ENCODE measurements at regions not wholly inside any gene's neighbourhood (a gene's known extent, or its start where the extent isn't known, plus 50 kb on each side); places are given as distances from the start of the nearest gene placed in this dataset.

DNA sequence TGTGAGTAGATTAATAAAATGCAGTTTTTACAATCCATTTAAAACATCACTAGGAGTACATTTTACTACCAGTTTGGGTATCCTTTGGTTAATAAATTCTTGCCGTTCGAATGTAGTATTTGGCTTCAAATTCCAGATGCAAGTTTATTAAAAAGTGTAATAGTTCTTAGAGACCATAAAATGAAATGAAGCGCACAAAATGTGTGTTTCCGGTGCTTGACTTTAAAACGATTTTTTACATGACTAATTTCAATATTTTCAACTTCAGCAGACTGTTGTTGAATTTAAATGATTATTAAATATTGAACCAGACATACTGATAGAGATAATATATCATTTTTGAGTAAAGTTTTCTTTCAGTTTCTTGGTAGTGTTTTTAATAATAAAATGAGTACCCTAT lies 138.4 kb upstream of the NAALADL2 start:
- no peak for DNase-seq (ENCODE audit: low spot score in 2 of 2)
- no peak for TF ChIP-seq POLR2AphosphoS5 (IDR thresholded peaks at IDR 0.05)
- TF ChIP-seq, protein P1, sequence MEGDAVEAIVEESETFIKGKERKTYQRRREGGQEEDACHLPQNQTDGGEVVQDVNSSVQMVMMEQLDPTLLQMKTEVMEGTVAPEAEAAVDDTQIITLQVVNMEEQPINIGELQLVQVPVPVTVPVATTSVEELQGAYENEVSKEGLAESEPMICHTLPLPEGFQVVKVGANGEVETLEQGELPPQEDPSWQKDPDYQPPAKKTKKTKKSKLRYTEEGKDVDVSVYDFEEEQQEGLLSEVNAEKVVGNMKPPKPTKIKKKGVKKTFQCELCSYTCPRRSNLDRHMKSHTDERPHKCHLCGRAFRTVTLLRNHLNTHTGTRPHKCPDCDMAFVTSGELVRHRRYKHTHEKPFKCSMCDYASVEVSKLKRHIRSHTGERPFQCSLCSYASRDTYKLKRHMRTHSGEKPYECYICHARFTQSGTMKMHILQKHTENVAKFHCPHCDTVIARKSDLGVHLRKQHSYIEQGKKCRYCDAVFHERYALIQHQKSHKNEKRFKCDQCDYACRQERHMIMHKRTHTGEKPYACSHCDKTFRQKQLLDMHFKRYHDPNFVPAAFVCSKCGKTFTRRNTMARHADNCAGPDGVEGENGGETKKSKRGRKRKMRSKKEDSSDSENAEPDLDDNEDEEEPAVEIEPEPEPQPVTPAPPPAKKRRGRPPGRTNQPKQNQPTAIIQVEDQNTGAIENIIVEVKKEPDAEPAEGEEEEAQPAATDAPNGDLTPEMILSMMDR (IDR thresholded peaks at IDR 0.05): no peak
- no peak for TF ChIP-seq POLR2A (IDR thresholded peaks at IDR 0.05)
- Histone ChIP-seq H3K9me3 (no peaks in the 10 kb centered on the region), H3K4me3 (no peak overlapping the region), H3K27me3 (no peaks in the 10 kb centered on the region), H3K27ac (no peak overlapping the region), H3K36me3 (no peaks in the 10 kb centered on the region), H3K4me1 (no peaks in the 10 kb centered on the region)
- intact Hi-C loops (cut with DNase I; ENCODE audit: low total_unique reads): no loop called here

DNA sequence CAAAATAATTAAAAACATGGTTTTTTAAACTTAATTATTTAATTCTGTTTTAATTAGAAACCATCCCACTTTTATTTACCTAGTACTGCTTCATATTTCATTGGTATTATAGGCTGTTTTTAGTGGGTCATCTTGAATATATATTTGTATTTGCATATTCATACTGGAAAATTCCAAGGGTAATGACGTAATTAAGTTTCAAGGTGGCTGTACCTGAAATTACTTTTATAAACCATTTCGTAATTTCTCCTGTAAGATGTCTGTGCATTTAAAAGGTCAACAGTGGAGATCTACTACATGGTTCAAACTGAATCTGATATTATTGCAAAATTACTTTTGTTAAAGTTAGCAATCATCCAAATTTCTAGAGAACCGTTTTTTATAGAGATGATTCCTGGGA lies 133.8 kb upstream of the NAALADL2 start:
- no peaks in the 10 kb centered on the region for H3K4me1 ChIP-seq
- intact Hi-C loops (cut with DNase I; ENCODE audit: low total_unique reads): no loop called here
- no peak overlapping the region for H3K27ac ChIP-seq
- no peaks in the 10 kb centered on the region for H3K27me3 ChIP-seq
- H3K4me3 ChIP-seq: no peak overlapping the region
- TF ChIP-seq POLR2A (IDR thresholded peaks at IDR 0.05) (no peak), POLR2AphosphoS5 (IDR thresholded peaks at IDR 0.05) (no peak)
- TF ChIP-seq, protein P1 (IDR thresholded peaks at IDR 0.05): no peak
- no peaks in the 10 kb centered on the region for H3K36me3 ChIP-seq
- H3K9me3 ChIP-seq: no peaks in the 10 kb centered on the region
- DNase-seq (ENCODE audit: low spot score in 2 of 2): no peak

DNA sequence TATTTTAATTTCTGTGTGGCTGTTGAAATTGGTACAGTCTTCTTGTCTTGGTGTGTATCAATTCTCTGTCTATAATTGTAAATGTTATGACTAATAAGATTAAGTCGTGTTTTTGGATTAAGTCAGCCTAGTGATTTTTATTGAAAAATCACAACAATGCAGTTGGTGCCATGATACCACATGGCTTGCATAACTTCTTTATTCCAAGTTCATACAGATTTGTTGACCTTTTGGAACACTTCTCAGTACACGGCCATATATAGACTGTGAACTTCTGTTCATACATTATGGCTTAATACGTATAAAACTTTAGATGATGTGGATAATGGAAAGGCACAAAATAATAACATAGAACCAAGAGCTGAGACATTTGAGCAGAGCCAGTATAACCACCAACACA lies 121.2 kb upstream of the NAALADL2 start:
- no peak overlapping the region for H3K27ac ChIP-seq
- H3K36me3 ChIP-seq: no peaks in the 10 kb centered on the region
- intact Hi-C loops (cut with DNase I; ENCODE audit: low total_unique reads): no loop called here
- no peaks in the 10 kb centered on the region for H3K27me3 ChIP-seq
- TF ChIP-seq, protein P1 (IDR thresholded peaks at IDR 0.05): no peak
- no peak for TF ChIP-seq POLR2A (IDR thresholded peaks at IDR 0.05)
- no peaks in the 10 kb centered on the region for H3K4me1 ChIP-seq
- no peak for DNase-seq (ENCODE audit: low spot score in 2 of 2)
- no peak overlapping the region for H3K4me3 ChIP-seq
- H3K9me3 ChIP-seq: peaks cover 15% of the 10 kb centered on the region in 2 donors

DNA sequence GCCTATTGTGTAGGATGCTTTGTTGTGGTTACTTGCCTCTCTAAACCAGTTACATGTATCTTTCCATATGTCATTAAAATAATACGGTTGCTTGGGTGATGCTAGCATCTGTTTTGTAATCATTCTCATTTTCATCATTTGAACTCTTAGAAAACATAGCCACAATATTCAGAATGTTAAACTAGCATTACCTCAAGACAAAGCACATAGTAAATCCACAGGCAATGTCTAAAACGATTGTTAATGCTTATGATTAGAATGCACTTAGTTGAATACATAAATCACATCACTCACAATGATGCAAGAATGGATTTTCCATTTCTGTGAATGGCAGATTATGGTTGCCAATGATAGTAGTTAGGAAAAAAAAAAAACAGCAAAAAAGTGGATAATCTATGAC lies 110.0 kb upstream of the NAALADL2 start:
- intact Hi-C loops (cut with DNase I; ENCODE audit: low total_unique reads): no loop called here
- TF ChIP-seq POLR2A (IDR thresholded peaks at IDR 0.05): no peak
- no peak for TF ChIP-seq POLR2AphosphoS5 (IDR thresholded peaks at IDR 0.05)
- TF ChIP-seq, protein P1 (IDR thresholded peaks at IDR 0.05): no peak
- Histone ChIP-seq H3K4me1 (no peaks in the 10 kb centered on the region), H3K27ac (no peak overlapping the region), H3K4me3 (no peak overlapping the region), H3K9me3 (peaks cover 0 to 15% of the 10 kb centered on the region in 2 donors), H3K27me3 (no peaks in the 10 kb centered on the region), H3K36me3 (no peaks in the 10 kb centered on the region)
- no peak for DNase-seq (ENCODE audit: low spot score in 2 of 2)

DNA sequence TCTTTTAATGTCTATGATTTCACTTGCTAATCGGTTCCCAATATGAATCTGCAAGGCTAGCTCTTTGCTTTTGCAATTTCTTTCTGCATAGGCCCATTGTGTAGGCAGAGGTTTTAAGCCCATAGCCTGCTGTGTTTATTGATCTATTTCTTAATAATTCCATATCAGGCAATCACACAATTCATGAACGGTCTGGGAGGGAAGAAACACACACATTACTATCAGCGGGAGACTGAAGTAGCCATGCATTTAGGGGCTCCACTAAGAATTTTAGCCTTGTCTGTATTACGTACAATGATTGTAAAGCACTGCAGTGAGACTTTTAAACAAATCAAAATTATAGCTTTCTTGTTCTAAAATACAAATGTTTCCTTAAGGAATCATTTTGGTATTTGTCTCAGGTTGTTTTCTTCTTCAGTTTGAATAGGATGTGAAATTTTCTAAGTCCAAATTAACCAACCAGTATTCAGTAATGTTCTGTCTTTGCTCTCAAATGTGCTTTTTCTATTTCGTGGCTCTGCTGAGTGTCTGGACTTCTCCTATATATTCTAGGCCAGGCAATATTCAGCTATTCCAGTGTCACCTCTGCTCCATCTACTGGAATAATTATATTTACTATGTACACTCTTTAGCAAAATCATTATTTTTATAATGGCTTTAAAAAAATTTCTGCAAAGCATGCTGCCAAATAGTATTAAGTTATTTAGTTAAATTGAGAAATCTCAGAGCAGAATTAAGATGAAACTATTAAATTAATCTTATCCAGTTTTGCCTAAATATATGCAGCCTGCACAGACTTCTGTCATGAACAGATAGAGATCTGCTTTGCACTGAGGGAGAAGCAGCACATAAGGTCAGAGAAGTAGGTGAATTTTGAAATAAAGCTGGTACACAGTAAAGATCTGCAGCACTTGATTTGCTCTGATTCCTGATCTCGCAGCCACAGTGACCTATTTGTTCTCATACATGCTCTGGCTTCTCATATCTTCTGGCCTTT lies 103.0 kb upstream of the NAALADL2 start:
- Histone ChIP-seq H3K27ac (no peak overlapping the region), H3K4me1 (no peaks in the 10 kb centered on the region), H3K4me3 (no peak overlapping the region), H3K36me3 (no peaks in the 10 kb centered on the region), H3K27me3 (no peaks in the 10 kb centered on the region), H3K9me3 (peaks cover 0 to 7% of the 10 kb centered on the region in 2 donors)
- no peak for DNase-seq (ENCODE audit: low spot score in 2 of 2)
- intact Hi-C loops (cut with DNase I; ENCODE audit: low total_unique reads): no loop called here
- TF ChIP-seq POLR2AphosphoS5 (IDR thresholded peaks at IDR 0.05) (no peak), POLR2A (IDR thresholded peaks at IDR 0.05) (no peak)
- TF ChIP-seq, protein P1 (IDR thresholded peaks at IDR 0.05): no peak
